ENCODE measurements at regions not wholly inside any gene's neighbourhood (a gene's known extent, or its start where the extent isn't known, plus 50 kb on each side); places are given as distances from the start of the nearest gene placed in this dataset.
"Not testable (repeated sequence)": the region's sequence is repeated elsewhere in the genome, so short reads cannot be mapped to it uniquely, and the experiment has no call there.

DNA sequence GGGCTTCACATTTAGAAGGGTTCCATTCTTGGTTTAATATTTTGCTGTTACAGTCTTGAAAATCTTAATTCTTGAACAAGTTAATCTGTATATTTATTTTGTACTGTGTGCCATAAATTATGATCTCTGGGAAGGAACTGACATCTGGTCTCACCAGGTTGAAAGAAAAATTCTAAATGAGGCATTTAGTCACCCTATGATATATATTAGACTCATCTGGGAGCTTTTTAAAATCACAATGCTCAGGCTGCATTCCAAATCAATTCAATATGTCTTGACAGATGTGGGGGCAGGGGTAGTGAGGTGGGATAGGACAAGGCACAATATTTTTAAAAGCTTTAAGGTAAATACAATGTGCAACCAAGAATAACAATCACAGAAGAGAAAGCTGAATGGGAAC, 569.2 kb downstream of the PRR16 start:
- Histone ChIP-seq H3K4me3 (ENCODE audit: low read length) (no peak overlapping the region), H3K9me3 (replicated peaks; ENCODE audit: low read length) (no peaks in the 10 kb centered on the region), H3K36me3 (ENCODE audit: insufficient read depth, low read length) (no peaks in the 10 kb centered on the region), H3K27me3 (ENCODE audit: control insufficient read depth, insufficient read depth, low read length) (no peaks in the 10 kb centered on the region), H3K4me1 (ENCODE audit: control insufficient read depth, insufficient read depth, low read length) (peaks cover 3% of the 10 kb centered on the region), H3K4me2 (ENCODE audit: low read length) (no peak overlapping the region), H3K9ac (ENCODE audit: low read depth, low read length) (no peak overlapping the region)

- Histone ChIP-seq H3K4me1 (ENCODE audit: control insufficient read depth, insufficient read depth, low read length) (no peaks in the 10 kb centered on the region), H3K36me3 (ENCODE audit: insufficient read depth, low read length) (no peaks in the 10 kb centered on the region), H3K4me3 (ENCODE audit: low read length) (no peak overlapping the region), H3K9me3 (replicated peaks; ENCODE audit: low read length) (no peaks in the 10 kb centered on the region), H3K27me3 (ENCODE audit: control insufficient read depth, insufficient read depth, low read length) (no peaks in the 10 kb centered on the region), H3K9ac (ENCODE audit: low read depth, low read length) (no peak overlapping the region), H3K4me2 (ENCODE audit: low read length) (no peak overlapping the region)
These were observed 574.3 kb downstream of the PRR16 start for GRCh38 chr5:121038438-121038837.

GRCh38 chr5:121049971-121050370, 585.9 kb downstream of the PRR16 start:
- H3K9me3 ChIP-seq (replicated peaks; ENCODE audit: low read length), result no peaks in the 10 kb centered on the region
- peaks cover 5% of the 10 kb centered on the region for H3K27me3 ChIP-seq (ENCODE audit: control insufficient read depth, insufficient read depth, low read length)
- no peaks in the 10 kb centered on the region for H3K4me1 ChIP-seq (ENCODE audit: control insufficient read depth, insufficient read depth, low read length)
- H3K9ac ChIP-seq (ENCODE audit: low read depth, low read length), result no peak overlapping the region
- no peaks in the 10 kb centered on the region for H3K36me3 ChIP-seq (ENCODE audit: insufficient read depth, low read length)
- no peak overlapping the region for H3K4me2 ChIP-seq (ENCODE audit: low read length)
- H3K4me3 ChIP-seq (ENCODE audit: low read length), result no peak overlapping the region

- H3K9ac ChIP-seq (ENCODE audit: low read depth, low read length), result no peak overlapping the region
- peaks cover 5% of the 10 kb centered on the region for H3K27me3 ChIP-seq (ENCODE audit: control insufficient read depth, insufficient read depth, low read length)
- no peak overlapping the region for H3K4me3 ChIP-seq (ENCODE audit: low read length)
- H3K4me1 ChIP-seq (ENCODE audit: control insufficient read depth, insufficient read depth, low read length), result no peaks in the 10 kb centered on the region
- no peaks in the 10 kb centered on the region for H3K9me3 ChIP-seq (replicated peaks; ENCODE audit: low read length)
- H3K36me3 ChIP-seq (ENCODE audit: insufficient read depth, low read length), result no peaks in the 10 kb centered on the region
- no peak overlapping the region for H3K4me2 ChIP-seq (ENCODE audit: low read length)
These were observed 589.2 kb downstream of the PRR16 start for GRCh38 chr5:121053055-121053985.

- Histone ChIP-seq H3K36me3 (ENCODE audit: insufficient read depth, low read length) (no peaks in the 10 kb centered on the region), H3K4me2 (ENCODE audit: low read length) (no peak overlapping the region), H3K4me3 (ENCODE audit: low read length) (no peak overlapping the region), H3K9me3 (replicated peaks; ENCODE audit: low read length) (no peaks in the 10 kb centered on the region), H3K4me1 (ENCODE audit: control insufficient read depth, insufficient read depth, low read length) (no peaks in the 10 kb centered on the region), H3K27me3 (ENCODE audit: control insufficient read depth, insufficient read depth, low read length) (peaks cover 5% of the 10 kb centered on the region), H3K9ac (ENCODE audit: low read depth, low read length) (no peak overlapping the region)
These were observed 591.5 kb downstream of the PRR16 start for GRCh38 chr5:121055586-121055985.

DNA sequence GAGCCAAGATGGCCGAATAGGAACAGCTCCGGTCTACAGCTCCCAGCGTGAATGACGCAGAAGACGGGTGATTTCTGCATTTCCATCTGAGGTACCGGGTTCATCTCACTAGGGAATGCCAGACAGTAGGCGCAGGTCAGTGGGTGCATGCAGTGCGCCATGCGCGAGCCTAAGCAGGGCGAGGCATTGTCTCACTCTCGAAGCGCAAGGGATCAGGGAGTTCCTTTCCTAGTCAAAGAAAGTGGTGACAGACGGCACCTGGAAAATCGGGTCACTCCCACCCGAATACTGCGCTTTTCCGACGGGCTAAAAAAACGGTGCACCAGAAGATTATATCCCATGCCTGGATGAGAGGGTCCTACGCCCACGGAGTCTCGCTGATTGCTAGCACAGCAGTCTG, 600.1 kb downstream of the PRR16 start:
- H3K4me2 ChIP-seq (ENCODE audit: low read length); H3K36me3 ChIP-seq (ENCODE audit: insufficient read depth, low read length); H3K4me3 ChIP-seq (ENCODE audit: low read length); H3K9me3 ChIP-seq (replicated peaks; ENCODE audit: low read length); H3K9ac ChIP-seq (ENCODE audit: low read depth, low read length); H3K27me3 ChIP-seq (ENCODE audit: control insufficient read depth, insufficient read depth, low read length); H3K4me1 ChIP-seq (ENCODE audit: control insufficient read depth, insufficient read depth, low read length): not testable (repeated sequence)

DNA sequence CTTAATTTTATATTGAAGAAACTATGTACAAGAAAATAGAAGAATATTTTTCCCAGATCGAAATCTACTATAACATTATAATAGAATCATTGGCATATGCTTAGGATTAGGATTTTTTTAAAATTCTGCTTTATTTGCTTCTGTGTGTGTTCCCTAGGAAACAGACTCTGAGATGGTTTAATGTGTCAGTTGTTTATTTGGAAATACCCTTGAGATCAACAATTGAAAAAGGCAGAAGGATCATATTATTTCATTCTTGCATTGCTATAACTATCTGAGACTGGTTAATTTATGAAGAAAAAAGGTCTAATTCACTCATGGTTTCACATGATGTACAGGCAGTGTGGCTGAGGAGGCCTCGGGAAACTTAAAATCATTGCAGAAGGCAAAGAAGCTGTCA, 622.6 kb downstream of the PRR16 start:
- no peaks in the 10 kb centered on the region for H3K9me3 ChIP-seq (replicated peaks; ENCODE audit: low read length)
- no peaks in the 10 kb centered on the region for H3K36me3 ChIP-seq (ENCODE audit: insufficient read depth, low read length)
- no peak overlapping the region for H3K4me2 ChIP-seq (ENCODE audit: low read length)
- no peak overlapping the region for H3K9ac ChIP-seq (ENCODE audit: low read depth, low read length)
- H3K4me1 ChIP-seq (ENCODE audit: control insufficient read depth, insufficient read depth, low read length), result no peaks in the 10 kb centered on the region
- H3K27me3 ChIP-seq (ENCODE audit: control insufficient read depth, insufficient read depth, low read length), result no peaks in the 10 kb centered on the region
- H3K4me3 ChIP-seq (ENCODE audit: low read length), result no peak overlapping the region

GRCh38 chr5:121087560-121087959, 623.5 kb downstream of the PRR16 start:
- Histone ChIP-seq H3K4me3 (ENCODE audit: low read length) (no peak overlapping the region), H3K27me3 (ENCODE audit: control insufficient read depth, insufficient read depth, low read length) (no peaks in the 10 kb centered on the region), H3K4me1 (ENCODE audit: control insufficient read depth, insufficient read depth, low read length) (no peaks in the 10 kb centered on the region), H3K4me2 (ENCODE audit: low read length) (no peak overlapping the region), H3K9ac (ENCODE audit: low read depth, low read length) (no peak overlapping the region), H3K9me3 (replicated peaks; ENCODE audit: low read length) (no peaks in the 10 kb centered on the region), H3K36me3 (ENCODE audit: insufficient read depth, low read length) (no peaks in the 10 kb centered on the region)

GRCh38 chr5:121088341-121088740, 624.2 kb downstream of the PRR16 start:
- Histone ChIP-seq H3K36me3 (ENCODE audit: insufficient read depth, low read length) (no peaks in the 10 kb centered on the region), H3K9ac (ENCODE audit: low read depth, low read length) (no peak overlapping the region), H3K9me3 (replicated peaks; ENCODE audit: low read length) (no peaks in the 10 kb centered on the region), H3K27me3 (ENCODE audit: control insufficient read depth, insufficient read depth, low read length) (no peaks in the 10 kb centered on the region), H3K4me1 (ENCODE audit: control insufficient read depth, insufficient read depth, low read length) (no peaks in the 10 kb centered on the region), H3K4me2 (ENCODE audit: low read length) (no peak overlapping the region), H3K4me3 (ENCODE audit: low read length) (no peak overlapping the region)

DNA sequence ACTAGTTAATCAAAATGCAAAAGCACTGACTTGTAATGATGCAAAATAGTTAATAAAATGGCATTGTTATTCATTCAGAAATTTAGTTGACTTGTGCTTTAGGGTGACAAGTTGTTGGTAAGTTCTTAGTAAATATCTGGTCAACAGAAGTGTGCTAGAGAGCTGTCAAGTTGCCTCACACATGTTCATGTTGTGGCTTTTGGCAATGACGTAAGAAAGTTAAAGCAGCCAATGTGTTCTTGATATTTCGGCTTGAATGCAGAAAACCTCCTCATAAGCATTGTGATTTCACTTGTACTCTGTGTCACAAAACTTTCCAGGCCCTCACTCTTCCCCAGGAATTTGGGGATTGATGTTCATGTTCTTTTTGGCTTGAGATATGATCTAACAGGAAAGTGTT, 626.7 kb downstream of the PRR16 start:
- H3K27me3 ChIP-seq (ENCODE audit: control insufficient read depth, insufficient read depth, low read length), result no peaks in the 10 kb centered on the region
- H3K9me3 ChIP-seq (replicated peaks; ENCODE audit: low read length), result no peaks in the 10 kb centered on the region
- H3K4me3 ChIP-seq (ENCODE audit: low read length), result no peak overlapping the region
- H3K4me2 ChIP-seq (ENCODE audit: low read length), result no peak overlapping the region
- H3K4me1 ChIP-seq (ENCODE audit: control insufficient read depth, insufficient read depth, low read length), result no peaks in the 10 kb centered on the region
- H3K36me3 ChIP-seq (ENCODE audit: insufficient read depth, low read length), result no peaks in the 10 kb centered on the region
- no peak overlapping the region for H3K9ac ChIP-seq (ENCODE audit: low read depth, low read length)

- no peaks in the 10 kb centered on the region for H3K4me1 ChIP-seq (ENCODE audit: control insufficient read depth, insufficient read depth, low read length)
- no peaks in the 10 kb centered on the region for H3K27me3 ChIP-seq (ENCODE audit: control insufficient read depth, insufficient read depth, low read length)
- no peak overlapping the region for H3K4me3 ChIP-seq (ENCODE audit: low read length)
- H3K9ac ChIP-seq (ENCODE audit: low read depth, low read length), result no peak overlapping the region
- no peak overlapping the region for H3K4me2 ChIP-seq (ENCODE audit: low read length)
- no peaks in the 10 kb centered on the region for H3K9me3 ChIP-seq (replicated peaks; ENCODE audit: low read length)
- no peaks in the 10 kb centered on the region for H3K36me3 ChIP-seq (ENCODE audit: insufficient read depth, low read length)
These were observed 636.8 kb downstream of the PRR16 start for GRCh38 chr5:121100931-121101330.

- Histone ChIP-seq H3K9ac (ENCODE audit: low read depth, low read length) (no peak overlapping the region), H3K27me3 (ENCODE audit: control insufficient read depth, insufficient read depth, low read length) (no peaks in the 10 kb centered on the region), H3K36me3 (ENCODE audit: insufficient read depth, low read length) (no peaks in the 10 kb centered on the region), H3K4me1 (ENCODE audit: control insufficient read depth, insufficient read depth, low read length) (no peaks in the 10 kb centered on the region), H3K4me3 (ENCODE audit: low read length) (no peak overlapping the region), H3K4me2 (ENCODE audit: low read length) (no peak overlapping the region), H3K9me3 (replicated peaks; ENCODE audit: low read length) (no peaks in the 10 kb centered on the region)
These were observed 641.8 kb downstream of the PRR16 start for GRCh38 chr5:121105921-121106320.
